ENCODE measurements at regions not wholly inside any gene's neighbourhood (a gene's known extent, or its start where the extent isn't known, plus 50 kb on each side); places are given as distances from the start of the nearest gene placed in this dataset.

DNA sequence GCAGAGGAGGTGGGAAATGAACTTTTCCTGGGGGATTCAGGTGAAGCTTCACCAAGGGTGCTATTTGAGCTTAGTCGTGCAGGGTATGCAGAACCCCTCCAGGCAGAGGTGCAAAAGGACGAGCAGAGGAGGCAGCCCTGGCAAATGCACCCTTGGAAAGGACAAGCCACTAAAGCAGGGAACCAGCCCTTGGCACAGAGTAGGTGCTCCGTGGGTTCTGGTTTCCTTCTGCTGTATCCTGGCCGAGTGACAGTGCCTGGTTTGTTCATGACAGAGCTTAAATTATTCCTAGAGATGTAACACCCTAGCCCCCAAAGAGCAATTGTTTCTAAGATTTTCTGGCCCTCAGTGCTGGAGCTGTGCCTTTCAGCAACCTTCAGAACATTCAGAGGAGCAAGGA is 73.4 kb upstream of the SYT6 start:
- no peak for DNase-seq (ENCODE audit: low spot score)

DNA sequence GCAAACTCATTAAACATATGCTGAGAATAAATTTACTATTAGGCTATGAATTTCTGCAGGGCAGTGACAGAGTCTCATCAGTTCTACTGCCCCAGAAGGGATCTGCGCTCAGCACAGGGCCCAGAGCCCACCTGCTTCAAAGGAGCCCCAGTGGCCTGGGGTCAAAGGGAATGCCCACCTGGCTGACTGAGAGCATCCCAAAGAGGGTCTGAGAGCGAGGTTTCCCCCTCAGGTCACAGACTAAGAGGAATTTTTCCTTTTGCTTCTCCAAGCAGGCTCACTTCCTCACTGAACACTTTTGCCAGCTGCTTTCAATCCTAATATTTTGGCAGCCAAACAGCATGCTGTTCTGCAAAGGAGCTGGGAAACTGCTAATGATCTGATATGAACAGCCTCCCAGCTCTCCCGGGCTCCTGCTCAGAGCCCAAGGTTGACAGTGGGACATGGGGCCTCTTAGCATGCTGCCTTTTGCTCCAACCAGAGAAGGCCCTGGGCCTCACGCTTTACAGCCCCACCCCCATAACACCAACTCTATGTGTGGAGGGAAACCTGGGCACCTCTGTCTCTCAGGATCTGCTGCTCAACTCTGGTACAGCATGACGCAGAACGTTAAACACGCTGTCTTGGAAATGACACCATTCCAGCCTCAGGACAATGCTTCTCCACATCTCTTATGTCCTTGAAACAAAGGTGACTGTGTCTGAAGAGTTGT is 70.7 kb upstream of the SYT6 start:
- DNase-seq (ENCODE audit: low spot score): no peak

DNA sequence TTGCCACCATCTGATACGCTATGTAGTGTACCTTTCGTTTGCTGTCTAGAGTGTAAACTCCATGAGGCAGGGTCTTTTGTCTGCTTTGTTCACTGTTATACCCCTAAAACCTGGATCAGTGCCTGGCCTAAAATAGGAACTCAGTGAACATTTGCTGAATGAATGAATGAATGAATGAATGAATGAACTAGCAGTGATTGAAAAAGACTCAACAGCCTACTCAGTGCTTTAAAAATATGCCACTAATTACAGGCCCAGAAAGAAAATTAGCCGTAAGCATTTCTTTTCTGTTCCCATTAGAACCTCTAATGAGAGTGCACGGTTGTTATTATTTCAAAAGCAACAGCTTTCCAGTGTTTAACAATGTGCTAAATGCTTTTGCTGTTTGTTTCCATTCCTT is 69.3 kb upstream of the SYT6 start:
- no peak for DNase-seq (ENCODE audit: low spot score)

DNA sequence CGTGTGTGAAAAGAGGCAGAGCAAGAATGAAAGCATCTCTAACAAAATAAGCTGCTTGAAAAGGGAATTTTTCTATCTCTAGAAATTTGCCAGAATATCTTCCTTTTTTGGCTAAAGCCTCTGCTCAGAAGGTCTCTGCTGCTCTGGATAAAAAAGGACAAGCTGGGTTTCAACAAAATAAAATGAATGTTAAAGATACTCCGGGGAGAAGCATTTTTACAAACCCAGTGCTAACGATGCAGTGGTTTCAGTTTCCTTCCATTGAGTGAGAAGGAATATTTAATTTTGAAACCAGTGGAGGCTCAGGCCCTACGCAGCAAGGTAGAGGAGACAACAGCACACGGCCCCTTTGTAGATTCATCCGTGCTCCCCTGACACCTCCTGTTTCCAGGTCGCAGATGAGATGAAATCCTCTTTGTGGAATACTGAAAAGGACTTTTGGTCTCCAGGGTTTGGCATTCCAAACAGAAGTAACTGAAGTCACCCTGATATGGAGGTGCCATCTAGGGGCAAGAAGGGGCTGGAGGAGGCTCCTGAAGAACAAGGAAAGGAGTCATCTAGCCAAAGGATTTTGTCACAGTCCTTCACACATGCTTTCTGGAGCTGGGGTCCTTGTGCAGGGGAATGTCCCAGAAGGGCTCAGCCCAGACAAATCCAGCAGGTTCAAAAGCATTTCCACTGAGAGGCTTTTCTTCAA is 65.7 kb upstream of the SYT6 start:
- DNase-seq (ENCODE audit: low spot score): no peak

DNA sequence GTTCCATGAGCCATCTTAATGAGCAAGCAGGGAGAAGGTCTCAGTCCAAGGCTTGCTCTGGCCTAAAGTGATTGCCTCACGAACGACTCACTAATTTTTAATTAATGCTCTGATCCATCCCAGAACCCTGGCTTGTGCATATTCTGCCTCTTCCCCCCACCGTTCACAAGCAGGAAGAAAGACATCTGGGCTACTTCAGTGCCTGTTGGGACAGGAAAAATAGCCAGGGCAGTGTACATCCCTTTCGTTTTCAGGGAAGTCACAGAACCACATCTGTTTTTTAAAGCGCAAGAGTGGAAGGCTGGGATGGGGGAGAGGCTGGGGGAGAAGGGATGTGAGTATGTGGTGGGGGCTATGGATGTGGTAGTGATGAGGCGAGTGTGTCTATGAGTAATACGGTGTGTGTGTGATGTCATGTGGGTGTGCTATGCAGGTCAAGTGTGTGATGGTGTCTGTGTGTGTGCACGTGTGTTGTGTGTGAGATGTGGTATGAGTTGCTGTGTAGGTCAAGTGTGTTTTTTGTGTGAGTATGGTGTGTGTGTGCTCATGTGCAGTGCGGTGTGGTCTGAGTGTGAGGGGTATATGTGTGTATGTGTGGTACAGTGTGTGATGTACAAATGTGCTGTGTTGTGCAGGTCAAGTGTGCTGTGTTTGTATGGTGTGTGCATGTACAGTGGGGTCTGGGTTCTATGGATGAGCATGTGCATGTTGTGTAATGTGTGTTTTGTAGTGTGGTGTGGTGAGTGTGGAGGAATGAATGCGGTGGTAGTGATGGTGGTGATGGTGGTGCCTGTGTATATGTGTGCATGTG is 64.9 kb upstream of the SYT6 start:
- DNase-seq (ENCODE audit: low spot score): no peak

DNA sequence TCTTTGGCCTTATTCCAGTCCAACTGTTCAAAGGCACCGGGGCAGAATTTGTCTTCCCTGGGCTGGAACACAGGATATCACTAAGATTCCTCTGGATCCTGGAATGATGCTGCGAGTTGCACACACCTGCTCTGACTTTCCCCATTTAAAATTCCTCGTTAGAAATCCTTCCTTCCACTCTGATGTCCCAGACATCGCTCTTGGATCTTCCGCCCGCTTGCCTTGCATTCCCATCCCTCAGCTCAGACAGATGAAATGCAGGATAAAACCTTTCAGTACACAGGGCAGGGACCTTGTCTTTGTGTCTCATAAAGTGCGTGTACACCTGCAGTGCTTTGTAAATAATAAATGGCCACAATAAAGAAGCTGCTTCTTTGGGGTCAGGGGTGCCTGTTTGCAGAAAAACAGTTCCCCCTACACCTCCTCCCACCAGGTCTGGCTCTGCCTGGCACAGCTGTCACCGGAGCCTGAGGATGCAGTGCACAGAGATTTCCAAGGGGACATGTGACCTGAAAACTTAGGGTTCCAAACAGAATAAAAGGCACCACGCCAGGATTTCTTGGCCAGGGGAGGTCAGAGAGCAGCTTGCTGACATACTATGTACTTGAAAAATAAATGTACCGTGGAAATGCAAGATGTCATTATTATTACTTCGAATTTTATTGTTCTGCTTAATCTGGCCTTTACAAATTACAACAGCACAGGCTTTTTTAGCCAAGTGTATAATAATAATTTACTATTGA is 62.9 kb upstream of the SYT6 start:
- DNase-seq (ENCODE audit: low spot score): no peak

DNA sequence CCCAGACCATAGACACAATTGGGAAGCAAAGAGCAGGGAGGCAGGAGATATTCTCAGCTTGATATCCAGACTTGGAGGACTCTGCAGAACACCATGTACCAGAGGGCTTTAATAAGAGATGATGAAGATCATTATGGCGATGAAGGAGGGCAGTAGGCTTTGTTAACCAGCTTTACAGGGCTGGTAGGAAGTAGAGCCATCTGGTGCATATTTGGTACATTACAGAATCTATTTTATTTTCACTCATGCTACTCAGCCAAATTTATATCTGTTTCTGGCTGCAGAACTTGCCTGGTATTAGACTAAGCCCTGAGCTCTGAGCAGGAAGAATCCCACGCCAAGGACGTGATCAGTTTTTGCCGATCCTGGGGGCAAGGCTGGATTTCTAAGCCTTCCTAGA is 61.8 kb upstream of the SYT6 start:
- no peak for DNase-seq (ENCODE audit: low spot score)

DNA sequence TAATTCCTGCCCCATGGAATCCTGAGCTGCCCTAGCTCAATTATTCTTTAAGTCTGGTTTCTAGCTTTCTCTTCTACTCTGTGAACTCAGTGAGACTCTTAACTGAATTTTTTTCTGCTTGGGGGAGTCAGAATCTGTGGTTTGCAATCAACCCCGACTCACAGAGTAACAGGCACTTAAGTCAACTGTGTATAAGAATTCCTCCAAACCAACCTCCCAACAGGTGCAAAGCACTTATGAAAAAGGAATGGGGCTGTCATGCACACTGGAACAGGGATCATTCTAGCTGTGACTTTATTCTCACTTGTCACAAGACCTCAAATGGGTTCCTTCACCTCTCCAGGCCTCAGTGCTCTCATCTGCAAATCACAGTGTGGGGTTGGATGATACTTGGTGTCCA is 60.3 kb upstream of the SYT6 start:
- no peak for DNase-seq (ENCODE audit: low spot score)

DNA sequence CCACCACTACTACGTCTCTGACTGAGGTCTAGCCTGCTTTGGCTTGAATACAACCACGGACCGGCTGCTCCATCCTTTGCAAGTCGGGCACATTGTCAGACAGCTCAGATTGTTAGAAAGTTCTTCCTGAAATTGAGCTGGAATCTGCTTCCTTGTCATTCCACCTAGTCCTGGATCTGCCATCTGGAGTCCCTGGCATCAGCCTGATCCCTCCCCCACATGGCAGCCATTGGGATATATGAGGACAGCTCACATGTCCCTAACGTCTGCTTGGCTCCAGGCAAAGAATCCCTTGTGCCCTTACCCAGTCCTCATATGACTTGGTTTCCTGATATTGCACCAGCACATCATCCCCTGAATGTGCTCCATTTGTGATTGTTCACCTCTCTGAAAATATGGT is 56.3 kb upstream of the SYT6 start:
- DNase-seq (ENCODE audit: low spot score): no peak

DNA sequence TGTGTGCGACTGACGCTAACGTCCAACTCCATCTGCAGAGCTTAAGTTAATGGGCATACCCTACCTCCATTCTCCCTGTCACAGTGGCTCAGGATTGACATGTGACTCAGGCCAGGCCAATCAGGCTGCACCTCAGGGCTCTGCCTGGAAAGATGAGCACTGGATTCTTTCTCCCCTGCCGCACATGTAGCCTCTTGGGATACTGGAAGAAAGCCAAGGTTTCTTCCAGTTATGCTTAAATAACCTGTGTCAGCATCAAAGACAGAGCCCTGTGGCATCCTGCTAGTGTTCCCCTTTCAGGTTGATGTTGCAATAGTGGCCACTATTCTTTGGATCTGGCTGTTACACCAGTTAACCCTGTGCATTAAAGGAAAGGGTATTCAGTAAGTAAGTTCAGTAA is 55.0 kb upstream of the SYT6 start:
- no peak for DNase-seq (ENCODE audit: low spot score)

DNA sequence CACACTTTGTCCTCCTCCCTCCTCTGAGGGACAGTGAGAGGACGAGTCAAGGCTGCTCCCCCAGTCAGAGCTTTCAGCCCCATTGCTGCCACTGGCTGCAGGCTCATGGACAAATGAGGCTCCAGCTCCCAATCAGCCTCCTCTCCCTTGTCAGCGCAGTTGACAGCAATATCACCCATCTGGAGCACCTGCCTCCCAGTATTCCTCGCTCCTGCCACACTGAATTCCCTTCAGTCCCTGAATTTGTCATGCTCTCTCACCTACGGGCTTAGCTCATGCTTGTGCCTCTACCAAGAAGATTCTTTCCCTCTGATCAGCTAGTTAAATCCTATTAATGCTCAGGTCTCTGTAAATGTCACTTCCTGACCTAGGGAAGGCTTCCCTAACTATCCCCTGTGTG is 54.4 kb upstream of the SYT6 start:
- DNase-seq (ENCODE audit: low spot score): no peak

DNA sequence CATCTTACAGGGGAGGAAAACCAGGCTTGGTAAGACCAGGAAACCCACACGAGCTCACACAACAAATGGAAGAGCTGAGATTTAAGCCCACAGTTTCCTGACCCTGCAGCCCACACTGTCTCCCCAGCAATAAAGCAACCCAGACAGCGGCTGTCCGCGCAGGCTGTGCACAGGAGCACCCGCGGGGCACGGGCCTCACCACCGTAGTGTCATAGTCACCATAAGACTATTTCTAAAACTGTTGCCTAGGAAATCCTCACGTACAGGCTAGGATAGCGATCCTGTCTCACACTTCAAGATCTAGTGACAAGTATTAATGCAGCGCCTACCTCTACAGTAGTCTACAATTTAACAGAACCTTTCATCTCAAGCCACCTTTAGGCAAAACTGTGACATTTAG is 54.0 kb upstream of the SYT6 start:
- DNase-seq (ENCODE audit: low spot score): no peak

DNA sequence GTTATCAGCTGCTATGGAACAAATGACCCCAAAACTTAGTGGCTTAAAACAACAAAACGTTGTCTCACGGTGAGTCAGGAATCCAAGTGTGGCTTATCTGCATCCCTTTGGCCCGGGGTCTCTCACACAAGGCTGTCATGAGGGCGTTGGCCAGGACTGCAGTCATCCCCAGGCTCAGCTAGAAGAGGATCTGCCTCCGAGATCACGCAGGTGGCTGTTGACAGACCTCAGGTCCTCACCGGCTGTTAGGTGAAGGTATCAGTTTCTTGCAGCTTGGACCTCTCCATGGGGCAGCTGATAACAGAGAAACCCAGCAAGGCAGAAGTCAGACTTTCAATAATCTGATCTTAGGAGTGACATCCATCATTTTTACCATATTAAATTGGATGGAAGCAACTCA is 52.7 kb upstream of the SYT6 start:
- no peak for DNase-seq (ENCODE audit: low spot score)

DNA sequence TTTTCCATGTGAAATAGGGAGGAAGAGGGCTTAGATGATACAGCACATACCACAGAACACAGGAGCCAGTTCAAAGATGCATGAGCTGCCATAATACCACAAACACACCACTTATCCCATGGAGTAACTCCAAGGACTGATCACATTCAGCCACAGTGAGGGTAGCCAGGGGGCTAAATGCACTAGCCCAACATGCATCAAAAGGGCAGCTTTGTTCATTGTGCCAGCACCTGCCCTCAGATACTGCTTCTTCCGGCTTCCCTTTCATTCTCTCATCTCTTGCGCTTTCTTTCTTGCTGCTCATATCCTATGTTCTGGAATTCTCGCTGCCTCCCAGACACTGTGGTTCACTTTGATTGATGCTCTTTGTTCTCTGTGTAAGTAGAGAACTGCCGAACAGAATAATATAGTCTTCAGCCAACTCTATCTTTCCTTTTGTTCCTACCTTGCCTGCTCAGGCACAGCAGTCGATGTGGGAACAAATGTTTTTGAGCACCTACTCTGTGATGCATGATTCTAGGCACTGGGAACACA is 50.0 kb upstream of the SYT6 start:
- DNase-seq (ENCODE audit: low spot score): no peak
